ENCODE measurements at regions not wholly inside any gene's neighbourhood (a gene's known extent, or its start where the extent isn't known, plus 50 kb on each side); places are given as distances from the start of the nearest gene placed in this dataset.

- no CpG with 5 or more reads among the region's 2 CpGs for WGBS (ENCODE audit: extremely low coverage, insufficient coverage, insufficient read length)
- H2BK5ac ChIP-seq (ENCODE audit: low read depth, low read length, poor library complexity), result no peak overlapping the region
- H3K4ac ChIP-seq (ENCODE audit: low read depth, low read length), result no peak overlapping the region
- H3K27ac ChIP-seq (ENCODE audit: low read depth, low read length), result no peak overlapping the region
- H3K18ac ChIP-seq (ENCODE audit: low read length), result no peak overlapping the region
- no peak overlapping the region for H3K4me3 ChIP-seq (ENCODE audit: low read depth, low read length)
- H4K8ac ChIP-seq (ENCODE audit: low read depth, low read length), result no peak overlapping the region
- no peak overlapping the region for H4K12ac ChIP-seq (ENCODE audit: low read depth, low read length)
- H3K4me1 ChIP-seq (ENCODE audit: control insufficient read depth in 1 of 2, insufficient read depth in 2 of 2, low read length in 2 of 2), result no peaks in the 10 kb centered on the region
- no peak overlapping the region for H4K91ac ChIP-seq (ENCODE audit: low read depth, low read length)
- no peak overlapping the region for H2BK120ac ChIP-seq (ENCODE audit: insufficient read depth, low read length, poor library complexity)
- no peak overlapping the region for H3K14ac ChIP-seq (ENCODE audit: low read length)
- H3K23ac ChIP-seq (ENCODE audit: low read length), result no peak overlapping the region
- no peaks in the 10 kb centered on the region for H3K79me1 ChIP-seq (ENCODE audit: low read length)
- H3K4me2 ChIP-seq (ENCODE audit: low read length), result no peak overlapping the region
- no peak overlapping the region for H2BK12ac ChIP-seq (ENCODE audit: low read length)
- no peaks in the 10 kb centered on the region for H3K36me3 ChIP-seq (ENCODE audit: control insufficient read depth in 1 of 2, insufficient read depth in 2 of 2, low read length in 2 of 2)
- no peak overlapping the region for H2AFZ ChIP-seq (ENCODE audit: insufficient read depth, low read length, poor library complexity)
- no peak overlapping the region for H2AK5ac ChIP-seq (ENCODE audit: low read length)
- H3K9ac ChIP-seq (ENCODE audit: low read length), result no peak overlapping the region
- DNase-seq, result no peak
- H3K79me2 ChIP-seq (ENCODE audit: control insufficient read depth, insufficient read depth, low read length, poor library complexity), result no peaks in the 10 kb centered on the region
- H3K9me3 ChIP-seq (ENCODE audit: insufficient read depth, low read depth, low read length), result peaks cover 10% of the 10 kb centered on the region
- H3K27me3 ChIP-seq (ENCODE audit: insufficient read depth, low read length), result no peaks in the 10 kb centered on the region
These were observed 996.6 kb downstream of the TMEM121 start for GRCh38 chr14:106522990-106523389.

- H3K9me3 ChIP-seq (ENCODE audit: insufficient read depth, low read depth, low read length), result peaks cover 16% of the 10 kb centered on the region
- H3K79me2 ChIP-seq (ENCODE audit: control insufficient read depth, insufficient read depth, low read length, poor library complexity), result no peaks in the 10 kb centered on the region
- no peaks in the 10 kb centered on the region for H3K27me3 ChIP-seq (ENCODE audit: insufficient read depth, low read length)
- no peak overlapping the region for H4K12ac ChIP-seq (ENCODE audit: low read depth, low read length)
- no peak overlapping the region for H4K91ac ChIP-seq (ENCODE audit: low read depth, low read length)
- H3K36me3 ChIP-seq (ENCODE audit: control insufficient read depth in 1 of 2, insufficient read depth in 2 of 2, low read length in 2 of 2), result no peaks in the 10 kb centered on the region
- H3K4me2 ChIP-seq (ENCODE audit: low read length), result no peak overlapping the region
- H2BK12ac ChIP-seq (ENCODE audit: low read length), result no peak overlapping the region
- H2BK5ac ChIP-seq (ENCODE audit: low read depth, low read length, poor library complexity), result no peak overlapping the region
- H2AK5ac ChIP-seq (ENCODE audit: low read length), result no peak overlapping the region
- H3K4me1 ChIP-seq (ENCODE audit: control insufficient read depth in 1 of 2, insufficient read depth in 2 of 2, low read length in 2 of 2), result no peaks in the 10 kb centered on the region
- H3K14ac ChIP-seq (ENCODE audit: low read length), result no peak overlapping the region
- no peak overlapping the region for H2BK120ac ChIP-seq (ENCODE audit: insufficient read depth, low read length, poor library complexity)
- no peak overlapping the region for H3K4ac ChIP-seq (ENCODE audit: low read depth, low read length)
- H2AFZ ChIP-seq (ENCODE audit: insufficient read depth, low read length, poor library complexity), result no peak overlapping the region
- no peak overlapping the region for H4K8ac ChIP-seq (ENCODE audit: low read depth, low read length)
- no peaks in the 10 kb centered on the region for H3K79me1 ChIP-seq (ENCODE audit: low read length)
- H3K23ac ChIP-seq (ENCODE audit: low read length), result no peak overlapping the region
- H3K9ac ChIP-seq (ENCODE audit: low read length), result no peak overlapping the region
- DNase-seq, result no peak
- WGBS (ENCODE audit: extremely low coverage, insufficient coverage, insufficient read length), result no CpG with 5 or more reads among the region's 2 CpGs
- H3K18ac ChIP-seq (ENCODE audit: low read length), result no peak overlapping the region
- H3K4me3 ChIP-seq (ENCODE audit: low read depth, low read length), result no peak overlapping the region
- no peak overlapping the region for H3K27ac ChIP-seq (ENCODE audit: low read depth, low read length)
These were observed 1002.3 kb downstream of the TMEM121 start for GRCh38 chr14:106528717-106529116.

- Histone ChIP-seq H2AFZ (ENCODE audit: insufficient read depth, low read length, poor library complexity) (no peak overlapping the region), H2BK5ac (ENCODE audit: low read depth, low read length, poor library complexity) (no peak overlapping the region), H3K14ac (ENCODE audit: low read length) (no peak overlapping the region)
These were observed 1003.6 kb downstream of the TMEM121 start for GRCh38 chr14:106530031-106530422.

GRCh38 chr14:106530423-106531107 lies 1004.2 kb downstream of the TMEM121 start:
- Histone ChIP-seq H3K4me2 (ENCODE audit: low read length) (no peak overlapping the region), H2BK12ac (ENCODE audit: low read length) (no peak overlapping the region), H3K9ac (ENCODE audit: low read length) (no peak overlapping the region), H3K9me3 (ENCODE audit: insufficient read depth, low read depth, low read length) (peaks cover 16% of the 10 kb centered on the region), H4K91ac (ENCODE audit: low read depth, low read length) (no peak overlapping the region), H2BK120ac (ENCODE audit: insufficient read depth, low read length, poor library complexity) (no peak overlapping the region), H3K79me2 (ENCODE audit: control insufficient read depth, insufficient read depth, low read length, poor library complexity) (no peaks in the 10 kb centered on the region), H3K4ac (ENCODE audit: low read depth, low read length) (no peak overlapping the region), H2AFZ (ENCODE audit: insufficient read depth, low read length, poor library complexity) (no peak overlapping the region), H3K27ac (ENCODE audit: low read depth, low read length) (no peak overlapping the region), H2AK5ac (ENCODE audit: low read length) (no peak overlapping the region), H3K4me3 (ENCODE audit: low read depth, low read length) (no peak overlapping the region), H3K79me1 (ENCODE audit: low read length) (no peaks in the 10 kb centered on the region), H3K36me3 (ENCODE audit: control insufficient read depth in 1 of 2, insufficient read depth in 2 of 2, low read length in 2 of 2) (no peaks in the 10 kb centered on the region), H3K18ac (ENCODE audit: low read length) (no peak overlapping the region), H3K27me3 (ENCODE audit: insufficient read depth, low read length) (no peaks in the 10 kb centered on the region), H4K12ac (ENCODE audit: low read depth, low read length) (no peak overlapping the region), H3K23ac (ENCODE audit: low read length) (no peak overlapping the region), H3K14ac (ENCODE audit: low read length) (no peak overlapping the region), H4K8ac (ENCODE audit: low read depth, low read length) (no peak overlapping the region), H3K4me1 (ENCODE audit: control insufficient read depth in 1 of 2, insufficient read depth in 2 of 2, low read length in 2 of 2) (no peaks in the 10 kb centered on the region), H2BK5ac (ENCODE audit: low read depth, low read length, poor library complexity) (no peak overlapping the region)
- no CpG with 5 or more reads among the region's 12 CpGs for WGBS (ENCODE audit: extremely low coverage, insufficient coverage, insufficient read length)
- DNase-seq, result peak in 1 of 2 donors; percentile 8

More at GRCh38 chr14:106530031-106530422, 1003.6 kb downstream of the TMEM121 start:
- H4K8ac ChIP-seq (ENCODE audit: low read depth, low read length), result no peak overlapping the region
- H3K79me1 ChIP-seq (ENCODE audit: low read length), result no peaks in the 10 kb centered on the region
- peaks cover 16% of the 10 kb centered on the region for H3K9me3 ChIP-seq (ENCODE audit: insufficient read depth, low read depth, low read length)
- H3K27ac ChIP-seq (ENCODE audit: low read depth, low read length), result no peak overlapping the region
- no peak overlapping the region for H4K12ac ChIP-seq (ENCODE audit: low read depth, low read length)
- H3K36me3 ChIP-seq (ENCODE audit: control insufficient read depth in 1 of 2, insufficient read depth in 2 of 2, low read length in 2 of 2), result no peaks in the 10 kb centered on the region
- no peak overlapping the region for H3K9ac ChIP-seq (ENCODE audit: low read length)
- no peak overlapping the region for H2AK5ac ChIP-seq (ENCODE audit: low read length)
- no peak overlapping the region for H3K4ac ChIP-seq (ENCODE audit: low read depth, low read length)
- no peaks in the 10 kb centered on the region for H3K79me2 ChIP-seq (ENCODE audit: control insufficient read depth, insufficient read depth, low read length, poor library complexity)
- H3K4me1 ChIP-seq (ENCODE audit: control insufficient read depth in 1 of 2, insufficient read depth in 2 of 2, low read length in 2 of 2), result no peaks in the 10 kb centered on the region
- WGBS (ENCODE audit: extremely low coverage, insufficient coverage, insufficient read length), result no CpG with 5 or more reads among the region's 3 CpGs
- DNase-seq, result no peak
- no peak overlapping the region for H3K23ac ChIP-seq (ENCODE audit: low read length)
- no peak overlapping the region for H3K4me2 ChIP-seq (ENCODE audit: low read length)
- H4K91ac ChIP-seq (ENCODE audit: low read depth, low read length), result no peak overlapping the region
- H3K18ac ChIP-seq (ENCODE audit: low read length), result no peak overlapping the region
- no peaks in the 10 kb centered on the region for H3K27me3 ChIP-seq (ENCODE audit: insufficient read depth, low read length)
- no peak overlapping the region for H2BK12ac ChIP-seq (ENCODE audit: low read length)
- H2BK120ac ChIP-seq (ENCODE audit: insufficient read depth, low read length, poor library complexity), result no peak overlapping the region
- H3K4me3 ChIP-seq (ENCODE audit: low read depth, low read length), result no peak overlapping the region
